HG03521 (cell line): ENCODE measurements at regions not wholly inside any gene's neighbourhood (a gene's known extent, or its start where the extent isn't known, plus 50 kb on each side); places are given as distances from the start of the nearest gene placed in this dataset.

ENCODE experiments used
- ATAC-seq: cut with Tn5 transposase; IDR thresholded peaks from one replicate; pipeline ENCODE4 v1.9.1; 2021; ENCODE audit warnings: mild to moderate bottlenecking, moderate library complexity; ENCODE audit not compliant: unreplicated experiment

DNA sequence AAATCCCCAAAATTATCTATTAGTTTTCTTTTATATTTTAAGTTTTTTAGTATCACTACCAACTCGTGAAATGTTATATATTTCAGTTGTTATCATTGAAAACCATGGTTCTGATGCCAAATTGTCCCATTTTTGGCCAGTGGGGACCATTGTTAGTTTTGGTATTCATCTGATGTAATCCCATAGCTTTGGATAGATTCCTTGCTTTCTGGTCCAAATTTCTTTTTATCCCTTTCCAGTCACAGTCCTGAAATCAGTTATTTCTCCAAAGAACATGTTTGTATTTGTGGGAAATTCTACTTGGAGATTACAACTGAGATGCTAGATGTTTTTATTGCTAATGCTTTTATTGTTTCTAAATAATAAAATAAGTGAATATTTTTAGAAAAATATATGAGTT, 976.8 kb upstream of the CRIM1 start:
- ATAC-seq = no peak

DNA sequence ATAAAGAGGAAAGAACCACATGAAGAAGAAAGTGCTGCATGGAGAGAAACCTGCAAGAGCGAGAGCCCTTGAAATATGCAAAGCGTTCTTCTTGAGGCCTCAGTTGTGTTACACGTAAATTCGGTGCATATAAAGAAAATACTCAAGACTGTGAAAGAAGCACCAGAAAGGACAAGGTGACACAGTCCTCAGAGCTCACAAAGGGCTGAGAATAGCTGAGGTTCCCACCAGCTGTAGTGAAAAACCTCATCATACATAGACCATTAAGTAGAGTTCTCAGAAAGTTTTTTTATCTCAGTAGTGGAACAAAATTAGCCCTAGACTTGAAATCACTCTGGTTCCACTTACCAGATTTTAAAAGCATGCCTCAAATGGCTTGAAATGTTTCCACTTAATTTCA, 980.7 kb upstream of the CRIM1 start:
- ATAC-seq = no peak

DNA sequence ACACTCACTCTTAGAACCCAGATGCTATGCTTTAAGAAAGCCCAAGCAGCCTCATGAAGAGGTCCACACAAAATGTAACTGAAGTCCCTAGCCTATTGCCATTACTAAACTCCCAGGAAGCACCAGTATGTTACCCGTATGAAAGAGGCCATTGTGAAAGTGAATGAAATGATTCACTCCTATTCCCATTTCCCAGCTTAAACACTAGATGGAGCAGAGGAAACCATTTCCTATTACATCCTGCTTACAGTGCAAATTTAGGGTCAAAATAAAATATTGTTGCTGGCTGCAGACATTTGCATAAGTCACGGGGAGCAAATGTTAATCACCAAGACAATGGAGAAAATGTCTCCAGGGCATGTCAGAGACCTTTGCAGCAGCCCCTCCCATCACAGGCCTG, 989.7 kb upstream of the CRIM1 start:
- ATAC-seq = no peak

DNA sequence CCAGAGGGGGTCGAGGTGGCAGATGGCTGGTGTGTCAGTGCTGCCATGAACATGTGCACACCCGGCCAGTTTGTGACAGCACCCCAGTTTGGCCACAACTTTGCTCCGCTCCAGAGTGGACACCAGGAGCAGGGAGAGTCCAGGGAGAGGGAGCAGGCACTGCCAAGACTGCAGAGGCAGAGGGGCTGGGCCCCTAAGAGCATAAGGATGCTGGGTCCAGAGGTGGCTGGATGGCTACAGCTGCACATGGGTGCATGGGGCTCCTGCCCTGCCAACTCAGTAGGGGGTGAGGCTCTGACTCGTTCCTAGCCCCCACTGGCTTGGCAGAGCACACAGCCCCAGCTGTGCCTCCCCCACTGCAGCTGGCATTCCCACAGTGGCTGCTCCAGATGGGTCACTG, 999.2 kb upstream of the CRIM1 start:
- ATAC-seq = no peak

DNA sequence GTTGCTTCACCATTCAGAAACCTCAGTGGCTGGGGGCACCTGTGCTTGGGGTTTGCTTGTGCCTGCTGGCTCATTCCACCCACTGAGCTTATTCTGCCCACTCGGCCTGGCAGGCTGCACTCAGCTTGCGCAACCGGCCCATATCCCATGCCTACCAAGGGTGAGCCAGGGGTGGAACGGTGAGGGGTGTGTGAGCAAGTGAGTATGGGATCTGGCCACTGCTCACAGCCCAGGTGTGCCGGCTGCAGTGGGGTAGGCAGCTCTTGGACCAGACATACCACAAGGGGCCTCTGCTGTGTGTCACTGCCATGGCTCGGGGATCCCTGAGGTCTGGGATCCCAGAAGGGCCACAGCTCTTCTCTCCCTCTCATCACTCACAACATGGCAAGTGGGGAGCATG, 1000.5 kb upstream of the CRIM1 start:
- ATAC-seq = no peak

DNA sequence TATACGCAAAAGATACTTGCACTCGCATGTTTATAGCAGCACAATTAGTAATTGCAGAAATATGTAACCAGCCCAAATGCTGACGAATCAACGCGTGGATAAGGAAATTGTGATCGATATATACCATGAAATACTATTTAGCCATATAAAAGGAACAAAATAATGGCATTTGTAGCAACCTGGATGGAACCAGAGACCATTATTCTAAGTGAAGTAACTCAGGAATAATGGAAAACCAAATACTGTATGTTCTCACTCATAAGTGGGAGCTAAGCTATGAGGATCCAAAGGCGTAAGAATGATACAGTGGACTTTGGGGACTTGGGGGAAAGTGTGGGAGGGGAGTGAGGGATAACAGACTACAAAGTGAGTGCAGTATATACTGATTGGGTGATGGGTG, 1008.0 kb upstream of the CRIM1 start:
- no peak for ATAC-seq

DNA sequence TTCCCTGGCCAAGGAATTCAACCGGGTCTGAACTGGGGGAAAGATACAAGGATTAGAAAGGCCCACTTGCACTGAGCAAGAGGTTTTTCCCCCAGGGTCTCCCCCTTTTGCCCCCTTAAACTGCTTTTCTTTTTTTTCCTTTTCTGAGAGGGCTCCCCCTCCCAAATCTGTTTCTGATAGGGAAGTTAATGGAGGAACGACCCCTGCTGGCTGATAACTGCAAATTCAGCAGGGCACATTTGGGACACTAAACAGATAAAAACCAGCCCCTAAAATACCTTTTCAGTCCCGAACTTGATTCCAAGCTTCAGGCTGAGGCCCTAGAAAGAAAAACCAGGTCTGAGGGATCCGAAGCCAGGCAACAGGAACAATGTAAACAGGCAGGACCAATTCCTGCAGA, 1012.4 kb upstream of the CRIM1 start:
- ATAC-seq = no peak

DNA sequence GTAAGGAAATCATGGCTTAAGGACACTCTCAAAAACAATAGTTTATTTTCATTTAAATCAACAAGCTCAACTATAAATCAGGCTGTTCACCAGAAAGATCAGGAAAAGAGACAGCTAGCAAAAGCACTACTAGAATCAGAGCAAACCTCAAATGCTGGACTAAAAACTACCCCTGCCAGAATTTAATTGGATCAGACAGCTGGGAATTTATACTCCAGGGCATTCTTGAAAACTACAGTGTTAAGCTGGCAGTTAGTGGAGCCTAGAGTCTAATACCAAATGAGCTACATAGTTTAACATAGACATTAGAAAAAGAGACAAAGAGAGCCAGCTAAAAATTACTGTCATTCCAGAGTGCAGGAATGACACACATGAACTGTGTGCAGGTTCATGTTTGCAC, 1016.4 kb upstream of the CRIM1 start:
- no peak for ATAC-seq

DNA sequence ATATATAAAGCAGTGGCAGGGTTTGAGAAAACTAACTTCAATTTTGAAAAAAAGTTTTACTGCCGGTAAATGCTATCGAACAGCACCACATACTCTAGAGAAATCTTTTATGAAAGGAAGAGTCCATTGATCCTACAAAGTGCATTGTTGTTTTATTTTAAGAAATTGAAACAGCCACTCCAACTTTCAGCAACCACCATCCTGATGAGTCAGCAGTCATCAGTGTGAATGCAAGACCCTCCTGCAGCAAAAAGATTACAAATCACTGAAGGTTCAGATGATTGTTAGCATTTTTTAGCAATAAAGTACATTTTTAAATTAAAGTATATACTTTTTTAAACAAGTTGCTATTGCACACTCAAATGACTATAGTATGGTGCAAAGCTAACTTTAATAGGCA, 1017.7 kb upstream of the CRIM1 start:
- ATAC-seq = no peak

DNA sequence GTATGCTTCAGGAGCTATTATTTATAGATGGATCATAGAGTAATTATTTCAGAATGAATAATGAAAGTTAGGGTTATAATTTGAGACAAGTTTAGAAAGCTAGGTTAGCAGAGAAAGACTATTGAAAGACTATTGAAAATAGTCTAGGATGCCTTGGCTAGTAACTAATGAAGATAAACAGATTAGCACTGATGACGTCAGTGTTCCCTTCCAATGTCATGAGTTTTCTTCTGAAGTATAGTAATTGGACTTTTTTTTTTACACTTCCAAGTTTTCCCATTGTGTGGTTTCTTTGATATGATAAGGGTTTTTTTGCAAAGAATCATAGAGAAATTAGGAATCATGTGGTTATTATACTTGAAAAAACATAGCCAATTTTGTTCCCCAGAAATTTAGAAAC, 1041.5 kb upstream of the CRIM1 start:
- no peak for ATAC-seq

DNA sequence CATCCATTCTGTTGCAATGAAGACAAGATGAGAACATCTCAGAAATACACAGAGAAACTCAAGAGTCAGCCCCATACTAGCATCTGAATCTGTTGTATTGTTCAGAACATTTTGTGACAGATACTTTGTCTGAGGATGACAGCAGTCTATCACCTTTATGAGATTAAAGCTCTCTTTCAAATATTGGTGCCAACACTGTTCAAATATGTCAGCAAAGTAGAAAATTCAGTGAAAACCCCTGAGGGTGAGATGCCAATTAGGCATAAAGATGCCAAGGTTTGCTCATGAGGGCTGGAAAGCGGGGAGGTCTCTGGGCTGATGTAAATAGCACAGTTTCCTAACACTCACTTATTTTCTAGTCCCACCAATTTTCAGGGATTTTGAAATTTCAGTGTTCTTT, 1054.2 kb upstream of the CRIM1 start:
- no peak for ATAC-seq

DNA sequence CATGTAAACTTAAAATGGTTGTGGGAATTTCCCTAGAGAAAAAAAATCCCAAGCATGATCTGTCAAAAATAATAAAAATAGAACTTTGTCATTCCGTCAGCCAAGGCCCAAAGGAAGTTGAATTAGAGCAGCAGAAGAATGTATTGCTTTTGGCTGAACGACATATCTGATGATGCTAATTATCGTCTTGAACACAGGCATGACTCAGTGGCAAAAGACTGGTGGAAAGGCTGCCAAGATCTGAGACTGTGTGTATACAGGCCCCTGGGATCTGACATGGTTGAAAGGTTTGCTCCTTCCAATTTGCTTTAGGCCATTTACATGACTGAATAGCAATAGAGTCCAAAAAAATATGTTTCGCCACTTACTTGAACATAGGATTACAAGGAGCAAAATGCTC, 1057.1 kb upstream of the CRIM1 start:
- no peak for ATAC-seq

DNA sequence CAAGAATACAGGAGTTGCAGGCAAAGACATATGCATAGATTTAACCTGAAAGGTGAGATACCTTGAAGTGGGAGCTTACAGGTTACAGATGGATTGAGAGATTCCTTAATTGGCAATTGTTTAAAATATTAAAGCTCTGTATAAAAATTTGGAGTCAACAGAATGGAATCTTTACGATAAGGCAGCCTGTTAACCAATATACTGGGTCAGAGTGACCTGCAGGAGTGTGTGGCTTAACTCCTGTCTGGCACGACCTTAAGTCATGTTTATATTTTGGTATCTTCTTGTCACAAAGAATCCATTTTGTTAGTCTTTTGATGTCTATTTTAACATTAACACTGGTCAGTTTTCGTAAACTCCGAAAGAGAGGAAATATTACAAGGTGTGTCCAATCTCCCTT, 1058.2 kb upstream of the CRIM1 start:
- ATAC-seq = no peak

DNA sequence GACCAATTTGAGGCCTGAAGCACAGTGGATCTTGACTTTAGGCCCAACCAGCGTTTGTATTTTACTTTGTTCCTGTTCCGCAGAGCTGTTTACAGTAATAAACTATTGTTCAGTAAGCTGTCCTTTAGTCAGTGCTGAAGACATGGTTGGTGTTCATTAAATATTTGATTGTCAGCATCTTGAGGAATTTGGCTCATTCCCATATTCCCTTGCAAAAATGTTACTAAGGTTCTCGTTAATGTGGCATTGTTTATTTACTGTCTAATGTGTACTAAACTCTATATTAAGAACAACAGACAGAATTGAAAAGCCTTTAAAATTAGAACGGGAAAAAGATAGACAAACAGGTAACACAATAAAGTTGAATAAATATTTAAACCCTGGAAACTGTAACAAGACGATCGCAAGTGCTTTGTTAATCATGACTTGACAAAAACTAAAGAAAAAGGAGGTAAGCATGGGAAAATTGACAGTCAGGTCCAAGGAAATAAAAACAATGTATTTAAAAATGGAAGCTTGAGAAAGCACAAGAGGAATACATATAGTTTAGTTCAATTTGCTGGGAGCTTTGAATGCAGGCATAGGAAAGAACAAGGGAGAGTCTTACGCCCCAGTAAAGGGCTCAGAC, 1060.8 kb upstream of the CRIM1 start:
- ATAC-seq = no peak

DNA sequence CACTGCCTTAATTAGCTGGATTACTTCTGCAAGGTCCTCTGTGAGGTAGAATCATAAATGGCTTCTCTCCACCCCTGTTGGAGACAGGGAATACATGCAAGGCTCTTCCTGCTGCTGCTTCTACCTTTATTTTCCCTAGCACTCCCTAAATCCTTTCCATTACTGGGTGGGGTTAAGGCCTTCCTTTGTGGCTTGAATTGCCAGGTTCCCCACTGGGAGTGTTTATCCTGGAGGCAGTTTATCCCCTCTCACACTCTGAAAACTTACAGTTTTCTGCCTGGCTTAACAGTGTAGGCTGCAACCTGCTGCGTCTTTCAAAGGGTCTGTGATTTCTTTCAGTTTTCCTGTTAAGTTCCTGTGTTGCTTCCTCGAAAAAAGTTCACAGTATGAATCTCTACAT, 1062.3 kb upstream of the CRIM1 start:
- ATAC-seq = no peak

DNA sequence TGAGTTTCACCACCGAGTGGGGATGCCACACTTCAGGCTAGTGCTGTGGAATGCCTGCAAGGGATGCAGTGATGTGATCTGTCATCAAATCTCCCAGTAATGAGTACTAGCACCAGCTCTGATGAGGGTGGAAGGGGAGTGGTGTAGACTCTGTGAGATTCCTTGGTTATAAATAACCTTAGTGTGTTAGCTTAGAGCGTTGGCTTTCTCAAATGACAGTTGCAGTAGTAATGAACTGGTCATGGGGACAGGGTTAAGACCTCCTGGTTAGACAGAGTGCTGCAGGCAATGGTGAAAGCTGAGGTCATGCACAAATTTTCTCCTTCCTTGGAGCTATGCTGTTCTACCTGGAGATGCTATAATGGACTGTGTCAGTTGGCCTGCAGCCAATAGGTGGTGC, 1063.4 kb upstream of the CRIM1 start:
- ATAC-seq = no peak

DNA sequence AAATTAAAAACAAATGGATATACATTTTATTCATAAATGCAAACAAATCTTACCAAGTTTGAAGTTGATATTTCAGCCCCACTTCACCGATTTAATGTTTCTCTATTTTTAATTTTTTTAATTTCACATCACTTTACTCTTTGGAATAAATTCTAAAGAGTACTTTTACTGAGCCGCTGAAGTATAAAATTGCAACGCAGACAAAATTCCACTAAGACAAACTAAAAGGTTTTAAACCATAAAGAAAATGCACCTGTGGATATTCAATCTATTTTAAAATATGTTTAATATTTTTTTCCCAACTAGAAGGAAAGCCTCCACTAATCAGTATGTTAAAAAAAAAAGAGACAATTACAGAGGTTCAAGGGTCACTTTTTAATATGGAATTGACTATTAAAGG, 1073.9 kb upstream of the CRIM1 start:
- ATAC-seq = no peak

DNA sequence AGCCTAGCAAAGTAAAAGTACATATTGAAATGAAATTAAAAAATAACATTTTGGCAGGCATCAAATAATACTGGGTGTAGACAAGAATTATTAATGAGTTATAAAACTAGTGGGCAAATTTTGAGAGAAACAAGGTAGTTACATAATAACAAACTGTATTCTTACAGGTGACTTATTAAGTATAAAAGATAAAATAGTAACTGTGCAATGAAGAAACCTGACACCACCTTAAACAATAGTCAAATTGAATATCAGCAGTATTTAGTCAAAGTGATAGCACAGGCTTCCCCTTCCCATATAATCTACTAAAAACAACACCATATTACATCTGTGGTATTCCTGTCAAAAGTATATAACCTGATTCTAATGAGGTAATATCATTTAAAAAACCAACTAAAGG, 1099.8 kb upstream of the CRIM1 start:
- no peak for ATAC-seq

DNA sequence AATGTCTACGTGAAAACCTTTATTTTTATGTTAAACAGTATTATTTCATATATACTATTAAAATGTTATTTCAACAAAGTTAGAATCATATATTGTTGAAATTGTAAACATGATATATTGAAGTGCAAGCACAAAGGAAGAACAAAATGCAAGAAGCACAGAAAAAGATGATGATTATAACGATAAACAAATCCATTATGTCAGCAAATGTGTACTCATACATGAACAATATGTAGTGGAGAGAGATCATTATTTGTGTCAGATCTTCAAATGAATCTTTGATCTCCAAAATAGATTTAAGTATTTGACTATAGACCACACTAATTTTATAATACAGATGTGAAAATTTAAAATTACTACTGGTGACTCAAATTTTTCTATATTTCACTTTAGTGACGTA, 1104.4 kb upstream of the CRIM1 start:
- ATAC-seq = no peak

DNA sequence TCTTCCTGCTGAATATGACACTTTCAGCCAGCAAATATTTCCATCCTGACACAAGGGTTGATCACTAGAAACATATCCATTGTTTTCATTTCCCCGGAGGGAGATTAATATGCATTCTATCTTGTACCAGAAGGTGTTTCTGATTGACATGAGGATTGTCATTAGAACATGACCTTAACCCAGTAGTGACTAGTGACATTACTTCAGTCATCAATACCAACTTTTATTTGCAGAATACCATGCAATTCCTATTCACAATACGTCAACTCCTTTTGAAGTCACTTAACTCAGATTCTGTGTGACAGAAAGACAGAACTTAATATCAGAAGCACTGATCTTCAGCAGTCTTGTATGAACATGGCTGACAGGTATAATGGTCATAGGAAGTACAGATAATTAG, 1108.9 kb upstream of the CRIM1 start:
- ATAC-seq = no peak

DNA sequence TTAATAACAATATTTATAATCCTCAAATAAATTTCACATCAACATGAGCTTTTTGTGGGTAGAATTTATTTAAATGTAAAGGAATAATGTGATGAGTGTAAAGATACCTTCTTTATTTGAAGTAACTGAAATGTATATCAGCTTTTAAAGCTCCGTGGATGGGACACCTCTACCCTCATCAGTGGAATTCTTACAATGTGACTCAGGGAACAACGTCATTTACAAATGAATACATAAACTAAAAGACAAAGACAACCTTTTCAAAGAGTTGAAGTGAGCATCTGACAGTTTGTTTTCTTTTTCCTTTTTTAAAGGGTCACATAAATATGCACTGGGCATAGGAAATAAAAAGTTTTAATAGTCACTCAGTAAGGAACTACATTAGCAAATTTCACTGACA, 1127.0 kb upstream of the CRIM1 start:
- no peak for ATAC-seq

DNA sequence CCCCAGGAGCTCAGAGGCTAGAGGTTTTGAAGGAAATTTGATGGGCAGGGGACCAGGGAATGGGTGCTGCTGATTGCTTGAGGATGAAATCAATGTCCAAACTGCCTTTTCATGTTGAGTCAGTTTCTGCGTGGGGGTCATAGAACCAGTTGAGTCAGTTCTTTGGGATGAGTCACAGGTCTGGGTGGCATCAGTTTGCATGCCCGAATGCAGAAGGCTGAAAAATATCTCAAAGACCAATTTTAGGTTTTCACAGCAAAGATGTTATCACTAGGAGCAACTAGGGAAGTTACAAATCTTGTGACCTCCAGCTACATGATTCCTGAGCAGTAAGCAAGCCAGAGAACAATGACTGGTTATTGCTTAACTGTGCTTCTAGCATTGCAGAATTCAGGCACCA, 1135.1 kb upstream of the CRIM1 start:
- ATAC-seq = no peak

DNA sequence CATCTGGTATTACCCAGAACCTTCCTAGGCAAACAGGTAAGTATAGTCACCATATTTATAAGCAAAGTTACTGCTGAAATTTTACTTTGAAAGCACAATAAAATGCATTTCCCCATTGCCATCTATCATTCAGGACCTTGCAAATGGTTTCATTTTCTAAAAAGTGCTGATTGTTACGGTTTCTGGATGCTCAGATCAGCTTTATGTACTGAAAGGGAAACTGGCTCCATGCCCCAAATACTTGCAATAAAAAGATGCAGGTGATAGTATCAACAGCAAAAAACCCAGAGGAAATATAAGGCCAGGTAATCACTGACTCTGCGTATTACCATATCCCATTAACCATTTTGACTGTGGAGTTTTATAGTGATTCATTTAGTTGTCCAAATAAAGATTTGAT, 1150.7 kb upstream of the CRIM1 start:
- no peak for ATAC-seq

DNA sequence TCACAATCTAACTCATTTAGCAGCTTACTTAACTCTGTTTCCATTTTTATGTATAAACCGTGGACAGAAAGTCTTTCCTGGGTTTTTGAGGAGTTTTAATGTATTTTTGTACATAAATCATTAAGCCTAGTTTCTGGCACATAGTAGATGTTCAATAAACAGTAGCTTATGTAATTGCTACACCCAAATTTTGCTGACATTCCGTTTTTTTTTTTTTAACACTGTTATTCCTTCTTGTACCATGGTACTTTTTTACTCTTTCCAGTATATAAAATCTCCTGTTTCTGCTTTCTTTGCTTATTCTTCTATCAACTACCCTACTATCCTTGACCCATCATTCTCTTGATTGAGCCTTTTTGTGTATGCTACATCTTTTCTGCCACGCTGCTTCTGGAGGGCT, 1151.3 kb upstream of the CRIM1 start:
- ATAC-seq = no peak
